Body of pancreas (tissue), 4 donors: ENCODE measurements at regions not wholly inside any gene's neighbourhood (a gene's known extent, or its start where the extent isn't known, plus 50 kb on each side); places are given as distances from the start of the nearest gene placed in this dataset.

ENCODE experiments used
- POLR2A ChIP-seq, 3 donors: fragments of 450-650 bp; IDR thresholded peaks; one replicate each; pipeline ENCODE4 v1.6.1; 2016; ENCODE audit warnings: antibody characterized with exemption in 3 of 3, mild to moderate bottlenecking in 2 of 3
- TF ChIP-seq, protein P1 (sequence below), 7 experiments: fragments of 450-650 bp in 4 of 7; fragments of 200-600 bp in 3 of 7; sonication (generic) in 3 of 7; IDR thresholded peaks; one replicate each; pipeline ENCODE4 v1.5.1; 2016 to 2019; ENCODE audit warnings: antibody characterized with exemption in 7 of 7

- TF ChIP-seq, protein P1, sequence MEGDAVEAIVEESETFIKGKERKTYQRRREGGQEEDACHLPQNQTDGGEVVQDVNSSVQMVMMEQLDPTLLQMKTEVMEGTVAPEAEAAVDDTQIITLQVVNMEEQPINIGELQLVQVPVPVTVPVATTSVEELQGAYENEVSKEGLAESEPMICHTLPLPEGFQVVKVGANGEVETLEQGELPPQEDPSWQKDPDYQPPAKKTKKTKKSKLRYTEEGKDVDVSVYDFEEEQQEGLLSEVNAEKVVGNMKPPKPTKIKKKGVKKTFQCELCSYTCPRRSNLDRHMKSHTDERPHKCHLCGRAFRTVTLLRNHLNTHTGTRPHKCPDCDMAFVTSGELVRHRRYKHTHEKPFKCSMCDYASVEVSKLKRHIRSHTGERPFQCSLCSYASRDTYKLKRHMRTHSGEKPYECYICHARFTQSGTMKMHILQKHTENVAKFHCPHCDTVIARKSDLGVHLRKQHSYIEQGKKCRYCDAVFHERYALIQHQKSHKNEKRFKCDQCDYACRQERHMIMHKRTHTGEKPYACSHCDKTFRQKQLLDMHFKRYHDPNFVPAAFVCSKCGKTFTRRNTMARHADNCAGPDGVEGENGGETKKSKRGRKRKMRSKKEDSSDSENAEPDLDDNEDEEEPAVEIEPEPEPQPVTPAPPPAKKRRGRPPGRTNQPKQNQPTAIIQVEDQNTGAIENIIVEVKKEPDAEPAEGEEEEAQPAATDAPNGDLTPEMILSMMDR (IDR thresholded peaks at IDR 0.05) = no peak
- TF ChIP-seq POLR2A (IDR thresholded peaks at IDR 0.05) = no peak
These were observed 286.6 kb downstream of the SEMA3D start for GRCh38 chr7:84900215-84900614.
